ENCODE measurements at regions not wholly inside any gene's neighbourhood (a gene's known extent, or its start where the extent isn't known, plus 50 kb on each side); places are given as distances from the start of the nearest gene placed in this dataset.

DNA sequence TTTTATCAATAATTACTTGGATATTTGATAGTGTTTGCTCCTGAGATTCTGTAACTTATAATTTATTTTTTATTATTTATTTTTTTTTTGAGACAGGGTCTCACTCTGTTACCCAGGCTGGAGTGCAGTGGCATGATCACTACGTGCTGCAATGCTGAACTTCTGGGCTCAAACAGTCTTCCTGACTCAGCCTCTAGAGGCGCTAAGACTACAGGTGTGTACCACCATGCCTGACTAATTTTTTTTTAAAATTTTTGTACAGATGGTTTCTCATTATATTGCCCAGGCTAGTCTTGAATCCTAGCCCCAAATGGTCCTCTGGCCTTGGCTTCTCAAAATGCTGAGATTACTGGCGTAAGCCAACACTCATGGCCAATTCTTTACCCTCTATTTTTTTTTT is 845.5 kb upstream of the ADGRL4 start:
- DNase-seq, result no peak

- no peak for DNase-seq
These were observed 842.9 kb upstream of the ADGRL4 start for GRCh38 chr1:79849388-79849787.

DNA sequence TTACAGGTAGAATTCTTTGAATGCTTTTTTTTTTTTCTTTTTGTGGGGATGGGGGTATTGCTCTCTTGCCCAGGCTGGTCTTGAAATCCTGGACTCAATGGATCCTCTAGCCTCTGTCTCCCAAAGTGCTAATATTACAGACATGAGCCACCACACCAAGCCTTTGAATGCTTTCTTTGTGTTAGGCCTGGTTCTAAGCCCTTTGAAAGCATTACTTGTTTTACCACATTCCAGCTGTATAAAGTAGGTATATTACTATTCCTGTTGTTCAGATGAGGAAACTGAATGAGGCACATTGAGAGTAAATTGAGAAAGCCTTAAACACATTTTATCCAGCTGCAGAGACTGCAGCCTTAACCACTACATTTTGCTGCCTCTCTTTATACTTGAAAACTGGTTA is 841.8 kb upstream of the ADGRL4 start:
- no peak for DNase-seq

DNA sequence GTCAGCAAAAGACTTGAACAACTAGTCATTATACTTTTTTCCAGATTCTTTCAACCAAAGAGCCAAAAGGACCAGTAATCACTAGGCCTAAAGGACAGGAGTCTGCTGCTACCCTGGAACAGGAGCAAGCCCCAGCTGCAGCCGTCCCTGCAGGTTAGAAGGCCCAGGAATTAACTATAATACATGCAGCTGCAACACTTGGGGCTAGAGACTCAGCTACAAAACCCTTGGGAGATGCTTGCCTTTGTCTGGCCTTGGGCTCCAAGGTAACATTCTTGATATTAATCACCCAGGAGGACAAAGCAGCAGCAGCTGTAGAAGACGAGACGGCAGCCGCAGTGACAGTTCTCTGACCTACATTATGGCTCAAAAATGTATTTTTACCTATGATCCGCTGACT is 841.2 kb upstream of the ADGRL4 start:
- DNase-seq, result no peak

- DNase-seq, result no peak
These were observed 839.4 kb upstream of the ADGRL4 start for GRCh38 chr1:79845936-79846335.

GRCh38 chr1:79842811-79843210 is 836.3 kb upstream of the ADGRL4 start:
- DNase-seq, result no peak

GRCh38 chr1:79839882-79840281 is 833.4 kb upstream of the ADGRL4 start:
- no peak for DNase-seq

DNA sequence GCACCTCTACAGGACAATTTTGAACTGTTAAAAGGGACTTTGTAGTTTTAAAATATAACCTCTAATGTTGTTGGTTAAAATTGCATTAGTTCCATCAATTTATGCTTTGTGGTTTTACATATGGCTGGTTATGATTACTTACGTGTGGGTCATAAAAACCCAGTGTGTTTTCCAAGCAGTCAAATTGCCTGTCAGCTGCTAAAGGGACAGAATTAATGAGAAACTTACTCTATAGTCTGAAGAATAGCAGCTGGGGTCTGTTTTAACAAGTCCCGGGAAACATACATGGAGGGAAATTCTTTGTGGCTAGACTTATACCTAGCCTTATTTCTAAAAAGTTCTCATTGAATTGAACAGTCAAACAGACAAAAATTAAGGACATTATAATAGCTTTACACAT is 820.9 kb upstream of the ADGRL4 start:
- no peak for DNase-seq

DNA sequence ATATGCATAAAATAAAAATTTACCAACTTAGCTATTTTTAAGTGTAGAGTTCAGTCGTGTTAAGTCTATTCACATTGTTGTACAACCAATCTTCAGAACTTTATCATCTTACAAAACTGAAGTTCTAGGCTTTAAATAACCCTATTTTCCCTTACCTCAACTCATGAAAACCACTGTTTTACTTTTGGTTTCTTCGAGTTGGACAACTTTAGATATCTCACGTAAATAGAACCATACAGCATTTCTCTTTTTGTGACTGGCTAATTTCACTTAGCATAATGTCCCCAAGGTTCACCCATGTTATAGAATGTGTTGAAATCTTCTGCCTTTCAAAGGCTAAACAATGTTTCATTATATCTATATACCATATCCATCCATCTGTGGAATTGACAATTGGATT is 819.0 kb upstream of the ADGRL4 start:
- DNase-seq, result no peak

GRCh38 chr1:79822053-79822452 is 815.5 kb upstream of the ADGRL4 start:
- no peak for DNase-seq

GRCh38 chr1:79819140-79819539 is 812.6 kb upstream of the ADGRL4 start:
- DNase-seq, result no peak

GRCh38 chr1:79817031-79817560 is 810.6 kb upstream of the ADGRL4 start:
- no peak for DNase-seq

GRCh38 chr1:79815115-79815514 is 808.6 kb upstream of the ADGRL4 start:
- DNase-seq, result no peak

DNA sequence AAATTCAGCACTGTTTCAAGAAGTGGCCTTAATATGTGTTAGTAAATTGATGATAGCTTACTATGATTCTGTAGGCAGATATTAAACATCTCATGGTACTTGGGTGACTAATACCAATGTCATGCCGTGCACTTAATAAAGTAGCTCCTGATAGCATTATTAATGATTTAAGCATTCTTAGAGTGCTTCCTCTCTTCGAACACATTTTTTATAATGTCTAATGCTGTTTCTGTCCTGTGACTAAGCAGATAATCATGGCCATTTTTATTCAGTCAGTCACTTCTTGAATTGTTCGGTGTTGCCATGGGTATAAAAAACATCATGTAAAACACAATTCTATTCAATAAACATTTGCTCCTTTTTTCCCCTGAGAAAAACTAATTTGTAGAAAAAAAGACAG is 804.6 kb upstream of the ADGRL4 start:
- no peak for DNase-seq

GRCh38 chr1:79808816-79809475 is 802.4 kb upstream of the ADGRL4 start:
- no peak for DNase-seq

DNA sequence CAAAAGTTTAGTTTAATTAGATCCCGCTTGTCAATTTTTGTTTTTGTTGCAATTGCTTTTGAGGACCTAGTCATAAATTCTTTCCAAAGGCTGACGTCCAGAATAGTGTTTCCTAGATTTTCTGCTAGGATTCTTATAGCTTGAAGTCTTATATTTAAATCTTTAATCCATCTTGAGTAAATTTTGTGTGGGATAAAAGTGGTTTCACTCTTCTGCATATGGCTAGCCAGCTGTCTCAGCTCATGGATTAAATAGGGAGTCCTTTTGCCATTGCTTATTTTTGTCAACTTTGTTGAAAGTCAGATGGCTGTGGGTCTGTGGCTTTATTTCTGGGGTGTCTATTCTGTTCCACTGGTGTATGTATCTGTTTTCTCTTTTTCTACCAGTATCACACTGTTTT is 801.3 kb upstream of the ADGRL4 start:
- DNase-seq, result no peak

GRCh38 chr1:79797487-79797886 is 791.0 kb upstream of the ADGRL4 start:
- no peak for DNase-seq

DNA sequence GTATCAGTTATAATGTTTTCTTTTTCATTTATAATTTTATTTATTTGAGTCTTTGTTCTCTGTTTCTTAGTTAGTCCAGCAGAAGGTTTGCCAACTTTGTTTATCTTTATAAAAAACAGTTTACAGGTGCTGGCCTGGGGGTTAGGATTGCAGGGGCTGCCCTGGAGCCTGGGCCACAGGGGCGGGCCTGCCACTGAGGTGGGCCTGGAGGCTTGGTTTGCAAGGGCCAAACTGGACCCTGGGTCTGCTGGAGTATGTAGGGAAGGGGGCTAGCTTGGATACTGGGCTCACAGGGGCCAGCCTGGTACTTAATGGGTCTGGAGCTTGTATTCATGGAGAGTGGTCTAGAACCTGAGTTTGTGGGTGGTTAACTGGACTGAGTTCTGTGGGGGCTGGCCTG is 789.9 kb upstream of the ADGRL4 start:
- DNase-seq, result no peak

DNA sequence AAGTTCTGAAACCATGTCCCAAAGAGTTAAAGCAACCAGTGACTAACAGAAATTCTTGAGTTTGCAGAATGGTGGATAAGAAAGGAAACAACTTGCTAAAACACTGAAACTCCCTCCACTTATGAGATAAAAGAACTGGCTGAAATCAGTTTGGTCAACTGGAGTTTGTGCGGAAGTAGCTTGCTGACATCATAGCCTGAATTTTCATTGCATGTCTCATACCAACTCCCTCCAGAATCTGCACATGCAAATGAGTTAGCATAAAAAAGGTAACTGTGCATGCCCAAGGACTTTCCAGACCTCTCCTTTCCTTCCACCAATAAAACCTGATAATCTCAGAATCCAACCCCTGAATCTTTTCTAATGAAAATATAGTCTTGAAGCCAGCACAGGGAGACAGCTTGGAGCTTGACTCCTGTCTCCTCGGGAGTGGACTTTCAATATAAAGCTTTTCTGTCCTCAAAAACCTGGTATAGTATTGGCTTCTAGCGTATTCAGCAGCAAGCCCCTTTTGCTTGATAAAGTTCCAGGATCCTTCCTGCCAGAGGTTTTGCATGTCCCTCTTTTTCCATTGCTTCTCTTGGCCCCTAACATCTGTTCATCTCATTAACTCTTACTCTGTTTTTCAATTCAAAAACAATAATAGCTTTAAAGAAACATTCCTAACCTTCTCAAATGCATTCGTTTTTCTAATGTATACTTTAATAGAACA is 785.8 kb upstream of the ADGRL4 start:
- DNase-seq, result no peak

DNA sequence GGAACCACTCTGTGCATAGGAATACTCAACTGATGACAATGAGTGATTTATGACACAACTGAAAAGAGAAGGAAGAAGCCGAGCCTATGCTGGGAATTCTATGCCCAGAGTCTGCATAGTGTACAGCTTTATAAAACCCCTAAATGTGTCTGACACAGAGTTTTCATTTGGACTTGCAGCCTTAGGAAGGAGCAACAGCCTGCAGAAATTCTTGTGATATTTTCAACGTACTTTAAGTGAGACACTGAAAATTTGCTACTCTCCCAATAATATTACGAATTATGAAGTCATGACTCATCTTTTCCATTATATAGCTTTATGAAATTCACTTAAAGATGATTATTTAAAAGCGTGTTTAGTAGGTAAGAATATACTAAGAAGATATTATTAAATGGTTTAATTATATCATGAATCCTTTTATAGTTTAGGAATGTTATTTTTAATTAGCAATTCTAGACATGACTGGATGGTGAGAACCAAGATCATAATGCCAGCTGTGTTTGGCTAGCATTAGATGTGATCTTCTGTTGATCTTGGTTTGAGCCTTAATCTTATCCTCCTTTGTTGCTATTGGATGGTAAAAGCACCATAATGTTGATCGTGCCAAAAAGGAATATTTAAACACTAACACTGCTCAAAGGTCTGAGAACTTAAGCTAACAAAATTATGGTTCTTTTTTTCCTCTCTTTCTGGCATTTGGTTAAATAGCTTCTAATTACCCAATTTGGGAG is 785.1 kb upstream of the ADGRL4 start:
- no peak for DNase-seq

DNA sequence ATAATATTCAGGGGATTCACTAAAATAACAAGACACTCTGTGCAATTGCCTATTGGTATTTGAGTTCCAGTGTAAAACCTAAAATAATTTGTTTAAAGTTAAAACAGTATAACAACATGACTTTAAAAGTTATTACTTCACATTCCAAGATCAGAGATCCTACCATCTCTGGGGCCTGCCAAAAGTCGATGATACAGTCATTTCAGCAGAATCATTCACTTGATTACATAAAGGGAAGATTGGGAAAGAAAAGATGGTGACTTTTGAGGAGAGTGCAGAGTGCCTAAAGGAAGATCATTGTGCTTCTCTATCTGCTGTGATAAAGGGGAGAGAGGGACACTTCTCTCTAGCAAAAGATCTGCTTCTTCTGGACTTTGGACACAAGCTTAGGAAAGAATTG is 784.4 kb upstream of the ADGRL4 start:
- DNase-seq, result no peak

GRCh38 chr1:79787631-79788030 is 781.1 kb upstream of the ADGRL4 start:
- DNase-seq, result no peak

DNA sequence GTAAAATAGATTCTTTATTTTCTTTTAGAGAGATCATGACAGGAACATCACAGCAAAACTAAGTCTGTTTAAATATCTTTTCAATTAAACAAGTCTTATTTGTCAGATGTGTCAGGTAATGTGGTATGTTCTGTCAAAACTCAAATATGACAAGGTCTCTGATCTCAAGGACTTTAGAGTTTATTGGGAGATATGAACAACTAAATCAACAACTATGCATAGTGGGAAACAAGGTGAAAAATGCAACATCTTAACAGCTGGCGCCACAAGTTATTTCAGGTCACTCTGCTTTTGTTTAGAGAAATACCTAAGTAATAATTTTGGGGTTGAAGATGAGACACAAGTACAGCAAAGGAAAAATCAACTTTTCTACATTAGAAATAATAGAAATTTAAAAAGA is 779.4 kb upstream of the ADGRL4 start:
- no peak for DNase-seq

DNA sequence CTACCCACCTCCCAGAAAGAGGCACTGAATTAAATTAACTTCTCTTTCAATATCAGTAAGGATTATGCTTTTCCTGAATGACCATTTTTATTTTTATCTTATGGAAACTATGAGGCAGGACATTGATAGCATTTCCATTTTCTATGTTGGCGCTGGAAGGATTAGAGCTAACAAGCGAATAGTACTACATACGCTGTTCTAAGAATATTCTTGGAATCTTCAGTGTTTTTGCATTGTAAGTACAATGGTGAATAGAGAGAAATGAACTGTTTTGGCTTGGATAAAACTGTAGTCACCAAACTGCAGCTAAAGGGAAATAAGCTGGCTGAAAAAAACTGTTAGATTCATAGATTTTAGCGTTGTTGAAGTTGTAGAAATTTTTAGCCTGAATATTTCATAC is 779.0 kb upstream of the ADGRL4 start:
- DNase-seq, result peak in 1 of 2 donors; percentile 15
